Lower leg skin (tissue), 4 donors: ENCODE measurements at regions not wholly inside any gene's neighbourhood (a gene's known extent, or its start where the extent isn't known, plus 50 kb on each side); places are given as distances from the start of the nearest gene placed in this dataset.
"Not testable (repeated sequence)": the region's sequence is repeated elsewhere in the genome, so short reads cannot be mapped to it uniquely, and the experiment has no call there.

Source experiments
- DNase-seq, 2 donors: peaks; one replicate each; pipeline ENCODE4 v3.0.0-alpha.2; 2019; ENCODE audit warnings: low spot score in 2 of 2
- H3K4me3 ChIP-seq: fragments of 200-600 bp; sonication (generic); 2 replicates; pipeline ENCODE4 v1.5.1; 2017; ENCODE audit warnings: mild to moderate bottlenecking, low read depth; ENCODE audit not compliant: poor library complexity, severe bottlenecking
- CTCF ChIP-seq, 3 donors: fragments of 450-650 bp; IDR thresholded peaks; one replicate each; pipeline ENCODE4 v1.5.1; 2016; ENCODE audit warnings: antibody characterized with exemption in 3 of 3, mild to moderate bottlenecking in 3 of 3, moderate library complexity in 2 of 3
- POLR2A ChIP-seq, 2 donors: fragments of 450-650 bp; IDR thresholded peaks; one replicate each; pipeline ENCODE4 v1.6.1; 2016 to 2017; ENCODE audit warnings: antibody characterized with exemption in 2 of 2, mild to moderate bottlenecking in 1 of 2, moderate library complexity in 1 of 2
- WGBS, 2 donors: methylation state at CpG; one replicate each; pipeline ENCODE4 v1.1.5; 2018; 5-methylcytosine and 5-hydroxymethylcytosine counted together
- intact Hi-C: fragments of 100-400 bp; cut with DNase I; formaldehyde crosslinking; loops from one replicate; pipeline ENCODE4 v1.15.0; 2023; ENCODE audit warnings: low total_unique reads

- WGBS, 2 donors, result 50 to 67% methylated on average over 7 of the region's 7 CpGs
Observed at GRCh38 chr12:24505366-24506015, 443.4 kb downstream of the BCAT1 start.

GRCh38 chr12:24503477-24503876 lies 445.4 kb downstream of the BCAT1 start:
- intact Hi-C loops, DNase-seq, H3K4me3 ChIP-seq: not testable (repeated sequence)
- 89 to 96% methylated on average over 1 of the region's 1 CpG for WGBS, 2 donors

More at GRCh38 chr12:24505366-24506015, 443.4 kb downstream of the BCAT1 start:
- intact Hi-C loops, result loop anchor here (5.0 kb wide), 1 partner anchor 58 kb away; no protein-coding TSS in a partner anchor
- no peak overlapping the region for H3K4me3 ChIP-seq
- no peak for DNase-seq
- TF ChIP-seq CTCF (IDR thresholded peaks at IDR 0.05) (no peak), POLR2A (IDR thresholded peaks at IDR 0.05) (no peak)

GRCh38 chr12:24500831-24501230 lies 448.1 kb downstream of the BCAT1 start:
- TF ChIP-seq POLR2A (IDR thresholded peaks at IDR 0.05), result no peak
- TF ChIP-seq CTCF (IDR thresholded peaks at IDR 0.05), result no peak
- DNase-seq, result no peak
- intact Hi-C loops, result no loop called here
- no peak overlapping the region for H3K4me3 ChIP-seq
- 26 to 38% methylated on average over 2 of the region's 2 CpGs for WGBS, 2 donors

- DNase-seq, result no peak
- TF ChIP-seq POLR2A (IDR thresholded peaks at IDR 0.05), result no peak
- no peak for TF ChIP-seq CTCF (IDR thresholded peaks at IDR 0.05)
- intact Hi-C loops, result no loop called here
- H3K4me3 ChIP-seq, result no peak overlapping the region
- WGBS, 2 donors, result 27 to 35% methylated on average over 4 of the region's 4 CpGs
Observed at GRCh38 chr12:24500421-24500820, 448.5 kb downstream of the BCAT1 start.

GRCh38 chr12:24499151-24500146 lies 449.5 kb downstream of the BCAT1 start:
- H3K4me3 ChIP-seq, result no peak overlapping the region
- WGBS, 2 donors, result 75 to 77% methylated on average over 8 of the region's 8 CpGs
- intact Hi-C loops, result no loop called here
- TF ChIP-seq POLR2A (IDR thresholded peaks at IDR 0.05) (no peak), CTCF (IDR thresholded peaks at IDR 0.05) (no peak)
- DNase-seq, result no peak

- no peak overlapping the region for H3K4me3 ChIP-seq
- intact Hi-C loops, result no loop called here
- TF ChIP-seq CTCF (IDR thresholded peaks at IDR 0.05) (no peak), POLR2A (IDR thresholded peaks at IDR 0.05) (no peak)
- 22 to 27% methylated on average over 1 of the region's 1 CpG for WGBS, 2 donors
- DNase-seq, result no peak
Observed at GRCh38 chr12:24496755-24497154, 452.1 kb downstream of the BCAT1 start.
